NCI-H460 (cell line): ENCODE measurements at regions not wholly inside any gene's neighbourhood (a gene's known extent, or its start where the extent isn't known, plus 50 kb on each side); places are given as distances from the start of the nearest gene placed in this dataset.
A peak's percentile ranks its signal among the peaks of the same experiment; 100 is the strongest.
"Not testable (repeated sequence)": the region's sequence is repeated elsewhere in the genome, so short reads cannot be mapped to it uniquely, and the experiment has no call there.

ENCODE experiments used
- DNase-seq: peaks from one replicate; pipeline ENCODE4 v3.0.0-alpha.2; 2016; ENCODE audit warnings: low read depth; ENCODE audit errors: extremely low read depth

DNA sequence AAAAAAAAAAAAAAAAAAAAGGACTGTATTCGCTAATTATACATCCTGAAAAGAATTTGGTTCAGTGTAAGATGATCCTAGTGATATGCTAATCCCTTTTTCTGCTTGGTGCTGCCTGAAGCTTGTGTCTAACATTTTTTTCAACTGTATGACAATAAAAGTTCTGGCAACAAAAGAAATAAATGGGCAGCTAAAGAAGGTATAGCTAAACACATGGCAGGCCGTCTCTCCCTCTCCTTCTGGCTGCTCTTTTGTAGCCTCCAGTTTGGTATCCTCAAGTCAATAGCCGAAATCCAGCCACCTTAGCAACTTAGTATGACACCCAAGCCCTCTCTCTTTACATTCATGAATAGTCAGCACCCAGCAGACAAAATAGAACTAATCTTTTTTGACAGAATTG lies 198.3 kb upstream of the OTX2 start:
- no peak for DNase-seq

DNA sequence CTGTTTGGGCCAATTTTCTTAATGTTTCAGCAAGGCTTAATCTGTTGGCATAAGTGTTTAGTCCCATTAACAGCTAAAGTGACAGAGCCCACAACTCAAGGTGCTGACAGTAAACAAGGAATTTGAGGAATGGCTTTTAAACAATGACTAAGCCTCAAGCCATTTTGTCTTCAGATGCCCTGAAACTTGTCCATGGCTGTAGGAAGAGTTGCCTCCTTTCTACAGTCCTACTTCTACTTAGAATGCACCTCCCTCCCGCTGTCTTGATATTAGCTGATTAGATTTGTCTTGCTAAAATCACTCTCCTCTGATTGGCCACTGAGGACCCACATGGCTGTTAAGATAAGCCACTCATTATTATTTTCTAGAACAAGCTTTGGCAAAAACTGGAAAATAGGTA lies 188.4 kb upstream of the OTX2 start:
- DNase-seq: no peak

DNA sequence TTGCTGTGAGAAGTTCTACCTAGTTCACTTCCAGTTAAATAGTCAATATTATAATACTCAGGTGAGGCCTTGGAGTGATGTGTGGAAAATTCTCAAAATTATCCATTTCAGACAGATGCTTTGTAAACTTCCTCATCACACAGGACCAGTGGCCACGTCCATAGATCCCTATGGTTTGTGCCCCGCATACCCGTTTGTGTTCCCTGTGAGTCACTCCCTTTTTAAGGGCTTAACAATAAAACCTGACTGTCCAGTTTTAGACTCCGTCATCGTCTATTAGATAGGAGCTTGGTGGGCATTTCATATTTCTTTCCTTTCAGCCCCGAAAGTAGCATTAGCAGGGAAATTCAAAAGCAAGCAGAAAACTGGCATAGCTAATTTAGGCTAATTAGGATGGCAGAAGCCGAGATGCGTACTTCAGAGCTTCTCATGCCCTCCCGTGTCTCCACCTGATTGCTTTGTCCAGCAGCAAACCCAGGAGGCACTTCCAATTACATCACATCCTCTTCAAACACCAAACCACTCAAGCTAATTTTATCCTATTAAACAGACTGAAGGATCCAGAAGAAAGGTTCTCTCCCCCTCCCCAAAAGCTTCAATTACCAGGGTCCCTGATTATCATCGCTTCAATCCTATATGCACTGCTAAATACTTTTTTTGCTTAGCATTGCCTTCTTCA lies 186.6 kb upstream of the OTX2 start:
- no peak for DNase-seq

DNA sequence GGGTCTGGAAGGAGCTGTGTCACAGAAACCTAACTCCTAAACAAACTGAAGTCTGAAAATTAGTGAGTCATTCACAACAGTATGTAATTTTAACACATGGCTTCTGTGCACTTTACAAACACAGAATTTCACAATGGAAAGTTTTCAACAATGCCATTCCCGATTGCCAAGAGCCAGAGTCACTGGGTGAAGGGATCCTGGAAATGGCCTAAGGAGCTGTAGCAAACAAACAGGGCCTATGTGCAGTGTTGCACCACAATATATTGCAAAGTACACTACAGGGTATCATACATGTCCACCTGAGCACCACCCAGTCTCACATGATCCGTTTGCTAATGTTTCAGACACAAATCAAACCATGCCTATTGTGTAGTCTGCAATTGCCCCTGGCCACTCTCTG lies 184.7 kb upstream of the OTX2 start:
- peak; percentile 46 for DNase-seq

DNA sequence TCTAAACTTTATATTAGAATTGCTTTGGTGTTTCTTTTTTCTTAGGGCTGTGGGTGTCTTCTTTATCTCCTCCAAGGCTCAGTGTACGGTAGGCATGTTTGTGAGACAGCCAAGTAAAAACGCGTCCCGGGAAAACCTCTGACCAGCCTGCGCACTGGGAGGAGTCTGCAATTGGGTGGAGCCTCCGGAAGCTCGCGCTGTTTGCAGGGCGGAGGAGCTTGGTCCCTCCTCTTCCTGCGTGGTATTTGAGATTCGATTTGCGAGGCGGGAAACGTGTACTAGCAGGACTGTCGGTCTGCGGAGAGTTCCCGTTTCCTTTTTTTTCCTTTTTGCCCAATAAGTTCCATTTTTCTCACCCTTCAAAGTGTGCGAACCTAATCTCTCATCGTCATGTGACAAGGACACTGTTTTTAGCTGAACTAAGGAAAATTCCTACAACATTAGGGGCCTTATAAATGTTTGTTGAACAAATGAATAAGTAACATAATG lies 182.1 kb upstream of the OTX2 start:
- no peak for DNase-seq

DNA sequence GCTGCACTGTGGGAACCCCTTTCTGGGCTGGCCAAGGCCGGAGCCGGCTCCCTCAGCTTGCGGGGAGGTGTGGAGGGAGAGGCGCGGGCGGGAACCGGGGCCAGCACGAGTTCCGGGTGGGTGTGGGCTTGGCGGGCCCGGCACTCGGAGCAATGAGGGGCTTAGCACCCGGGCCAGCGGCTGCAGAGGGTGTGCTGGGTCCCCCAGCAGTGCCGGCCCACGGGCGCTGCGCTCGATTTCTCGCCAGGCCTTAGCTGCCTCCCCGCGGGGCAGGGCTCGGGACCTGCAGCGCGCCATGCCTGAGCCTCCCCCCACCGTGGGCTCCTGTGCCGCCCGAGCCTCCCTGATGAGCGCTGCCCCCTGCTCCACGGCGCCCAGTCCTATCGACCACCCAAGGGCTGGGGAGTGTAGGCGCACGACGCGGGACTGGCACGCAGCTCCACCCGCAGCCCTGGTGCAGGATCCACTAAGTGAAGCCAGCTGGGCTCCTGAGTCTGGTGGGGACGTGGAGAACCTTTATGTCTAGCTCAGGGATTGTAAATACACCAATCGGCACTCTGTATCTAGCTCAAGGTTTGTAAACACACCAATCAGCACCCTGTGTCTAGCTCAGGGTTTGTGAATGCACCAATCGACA lies 180.8 kb upstream of the OTX2 start:
- DNase-seq: not testable (repeated sequence)

DNA sequence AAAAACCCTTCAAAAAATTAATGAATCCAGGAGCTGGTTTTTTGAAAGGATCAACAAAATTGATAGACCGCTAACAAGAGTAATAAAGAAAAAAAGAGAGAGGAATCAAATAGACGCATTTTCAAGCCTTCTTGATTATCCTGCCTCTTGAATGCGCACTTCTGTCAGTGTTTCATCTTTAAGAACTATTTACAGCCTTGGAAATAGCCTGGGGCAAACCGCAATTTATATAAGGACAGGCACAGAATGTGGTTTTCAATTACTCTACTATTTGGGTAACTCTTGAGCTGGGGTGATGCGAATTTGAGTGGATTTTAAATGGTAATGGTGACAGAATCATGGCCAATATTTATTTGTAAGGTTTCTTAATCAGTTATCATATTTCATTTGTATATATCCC lies 179.1 kb upstream of the OTX2 start:
- DNase-seq: no peak

DNA sequence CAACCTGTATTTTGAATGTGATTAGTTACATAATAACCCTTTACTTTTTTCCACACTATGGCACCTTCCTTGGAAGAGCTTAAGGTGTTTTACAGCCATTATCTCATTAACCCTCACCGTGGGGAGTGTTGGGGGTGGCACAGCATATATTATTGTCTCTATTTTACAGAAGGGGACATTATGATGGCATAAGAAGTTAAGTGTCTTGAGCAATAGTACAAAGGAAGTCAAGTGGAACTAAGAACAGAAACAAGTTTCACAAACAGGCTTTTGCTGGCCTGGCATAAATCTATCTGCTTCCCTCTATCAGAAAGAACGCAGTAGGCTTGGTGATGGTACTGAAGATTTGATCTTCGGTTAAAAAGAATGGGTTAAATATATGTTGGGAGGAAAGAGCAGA lies 169.7 kb upstream of the OTX2 start:
- no peak for DNase-seq

DNA sequence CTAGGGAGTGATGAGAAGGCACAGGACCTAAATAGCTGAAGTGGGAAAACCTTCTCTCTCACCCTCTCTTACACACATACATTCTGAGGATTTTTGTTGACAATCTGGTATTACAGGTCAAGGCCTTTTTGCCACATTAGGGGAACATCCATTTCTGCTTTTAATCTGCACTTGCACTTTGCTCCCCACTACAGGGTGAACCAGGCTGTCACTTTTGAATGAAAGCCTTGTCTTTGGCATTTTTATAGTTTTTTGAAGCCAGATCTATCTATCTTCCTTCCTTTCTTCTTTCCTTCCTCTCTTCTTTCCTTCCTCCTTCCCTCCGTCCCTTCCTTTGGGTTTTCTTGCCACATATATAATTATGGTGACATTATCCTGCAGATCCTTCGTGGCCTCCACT lies 165.9 kb upstream of the OTX2 start:
- DNase-seq: no peak

DNA sequence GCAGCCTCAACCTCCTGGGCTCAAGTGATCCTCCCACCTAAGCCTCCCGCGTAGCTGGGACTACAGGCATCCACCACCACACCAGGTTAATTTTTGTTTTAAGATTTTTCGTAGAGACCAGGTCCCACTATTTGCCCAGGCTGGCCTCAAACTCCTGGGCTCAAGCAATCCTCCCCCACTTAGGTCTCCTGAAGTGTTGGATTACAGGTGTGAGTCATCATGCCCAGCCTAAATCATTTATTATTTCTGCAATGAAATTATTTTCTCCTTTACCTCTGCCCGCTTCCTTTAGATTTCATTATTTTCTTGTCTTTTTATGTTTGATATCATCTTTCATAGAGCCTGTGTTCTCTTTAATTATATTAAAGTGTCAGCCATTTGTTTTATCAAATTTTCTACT lies 165.2 kb upstream of the OTX2 start:
- DNase-seq: no peak

DNA sequence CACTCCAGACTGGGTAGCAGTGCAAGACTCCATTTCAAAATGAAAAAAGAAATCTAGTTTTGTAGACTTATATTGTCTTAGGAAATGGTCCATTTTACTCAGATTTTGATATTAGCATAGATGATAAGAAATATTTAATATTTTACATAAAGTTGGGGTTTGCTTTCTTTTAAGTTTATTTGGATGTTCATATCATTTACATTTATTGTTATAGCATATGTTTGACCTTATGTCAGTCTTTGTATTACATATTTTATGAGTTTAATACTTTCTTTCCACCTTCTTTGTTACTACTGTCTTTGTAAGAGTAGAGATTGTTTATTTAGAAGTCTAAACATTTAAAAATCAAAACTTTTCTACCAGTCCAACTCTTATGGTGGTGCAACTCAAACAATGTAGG lies 162.7 kb upstream of the OTX2 start:
- no peak for DNase-seq

DNA sequence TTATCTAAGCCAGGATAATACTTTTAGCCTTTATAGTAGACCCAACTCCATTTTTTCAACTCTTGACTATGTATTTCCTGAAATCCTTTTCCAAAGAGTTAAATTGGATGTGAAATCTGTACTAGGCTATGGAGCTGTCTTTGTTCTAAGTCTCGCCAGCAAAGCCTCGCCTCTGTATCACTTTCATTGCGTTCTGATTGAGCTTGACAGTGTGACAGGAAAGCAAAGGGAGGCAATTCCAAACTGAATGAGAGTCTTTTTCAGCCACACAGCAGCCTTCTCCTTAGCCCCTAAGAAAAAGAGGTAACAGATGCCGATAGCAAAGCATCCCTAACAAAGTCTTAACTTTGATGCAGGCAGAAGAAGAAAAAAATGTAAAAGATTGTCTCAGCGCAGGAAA lies 154.6 kb upstream of the OTX2 start:
- no peak for DNase-seq

DNA sequence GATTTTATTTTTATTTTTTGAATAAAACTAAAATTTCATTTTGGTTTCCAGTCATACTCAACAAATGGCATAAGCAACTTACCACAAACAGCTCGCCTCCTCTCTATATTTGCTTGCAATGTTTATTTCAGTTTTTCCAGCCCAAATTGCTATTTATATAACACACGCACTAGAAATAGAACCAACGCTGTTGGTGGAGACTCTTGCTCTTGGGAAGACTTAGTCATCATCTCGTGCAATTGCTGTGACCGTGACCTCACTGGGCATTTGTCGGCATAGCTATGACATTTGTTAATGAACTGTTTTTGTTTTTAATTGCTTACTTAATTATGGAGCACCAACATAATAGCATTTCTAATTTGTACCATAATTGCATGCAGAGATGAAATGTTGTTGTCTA lies 153.1 kb upstream of the OTX2 start:
- DNase-seq: no peak

DNA sequence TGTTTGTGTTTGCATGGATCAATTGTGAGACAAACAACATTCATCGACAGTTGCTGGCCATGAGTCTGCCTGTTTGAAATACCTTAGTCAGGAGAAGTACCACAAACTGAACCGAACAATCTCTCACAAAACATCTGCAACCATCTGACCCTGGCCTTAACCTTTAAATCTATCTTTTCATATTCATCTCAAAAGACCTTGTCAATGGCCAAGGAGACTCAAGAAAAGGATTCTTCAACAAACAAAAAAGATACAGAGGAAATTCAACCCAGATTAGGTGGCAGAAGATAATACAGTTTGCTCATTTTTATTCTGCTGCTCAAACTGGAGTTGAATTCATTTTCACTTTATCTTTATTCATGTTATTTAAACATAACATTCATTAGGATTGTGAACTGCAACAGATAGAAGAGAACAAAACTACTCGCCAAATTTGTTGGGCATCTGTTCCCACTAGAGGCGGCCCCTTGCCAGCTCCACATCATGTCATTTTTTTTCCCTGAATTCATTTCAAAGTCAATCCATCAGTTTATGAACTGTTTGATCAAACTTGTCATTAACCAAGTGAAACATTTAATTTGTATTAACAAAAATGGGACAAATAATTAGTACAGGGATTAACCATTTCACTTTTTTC lies 152.3 kb upstream of the OTX2 start:
- DNase-seq: no peak

DNA sequence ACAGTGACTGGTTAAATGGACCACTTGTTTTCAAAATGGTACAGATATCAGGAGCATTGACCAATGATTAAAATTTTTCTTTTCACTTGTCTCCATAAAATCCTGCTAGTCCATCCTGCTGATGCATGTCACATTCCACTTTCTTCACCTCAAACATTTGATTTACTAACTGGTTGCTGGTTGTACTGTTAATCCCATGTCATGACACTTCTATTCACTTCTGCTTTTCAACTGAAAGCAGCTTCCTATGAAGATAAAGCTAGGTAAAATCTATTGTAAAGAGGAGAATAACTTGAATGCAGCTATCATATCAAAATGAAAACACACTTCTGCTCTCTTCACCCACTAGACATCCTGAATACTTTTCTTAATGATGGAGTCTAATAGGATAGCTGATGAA lies 149.6 kb upstream of the OTX2 start:
- no peak for DNase-seq

DNA sequence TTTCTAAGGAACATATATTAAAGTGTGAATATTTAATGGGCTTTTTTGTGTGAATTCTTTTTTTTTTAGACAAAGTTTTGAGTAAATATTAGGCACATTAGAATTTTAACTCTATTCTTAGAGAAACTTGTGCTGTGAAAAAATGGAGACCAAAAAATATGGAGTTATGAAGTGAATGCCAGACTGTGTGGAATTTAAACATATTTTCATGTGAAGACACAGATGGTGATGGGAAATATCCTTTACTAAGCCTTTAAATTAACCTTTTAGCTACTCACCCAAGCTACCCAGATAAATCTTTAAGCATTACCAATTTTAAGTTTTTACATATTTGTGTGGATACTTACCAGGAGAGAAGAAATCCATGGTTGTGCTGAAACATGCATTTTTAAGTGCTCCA lies 148.8 kb upstream of the OTX2 start:
- DNase-seq: no peak

DNA sequence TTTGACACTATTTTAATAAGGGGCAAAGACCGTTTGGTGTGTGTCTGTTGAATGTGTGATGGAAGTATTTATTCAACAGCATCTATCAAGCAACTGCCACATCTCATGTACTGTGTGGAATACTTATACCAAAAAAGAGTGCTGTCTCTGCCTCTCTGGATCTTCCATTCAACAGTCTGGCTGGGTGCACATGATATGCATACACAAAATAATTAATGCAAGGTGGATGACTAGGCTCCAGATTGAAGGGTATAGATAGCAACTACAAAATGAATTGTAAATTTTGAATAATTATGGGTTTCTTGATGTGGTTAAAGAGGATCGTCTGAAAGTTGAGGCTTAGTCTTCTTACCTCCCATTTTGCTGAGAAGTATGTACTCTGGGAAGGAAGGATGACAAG lies 145.9 kb upstream of the OTX2 start:
- DNase-seq: no peak

DNA sequence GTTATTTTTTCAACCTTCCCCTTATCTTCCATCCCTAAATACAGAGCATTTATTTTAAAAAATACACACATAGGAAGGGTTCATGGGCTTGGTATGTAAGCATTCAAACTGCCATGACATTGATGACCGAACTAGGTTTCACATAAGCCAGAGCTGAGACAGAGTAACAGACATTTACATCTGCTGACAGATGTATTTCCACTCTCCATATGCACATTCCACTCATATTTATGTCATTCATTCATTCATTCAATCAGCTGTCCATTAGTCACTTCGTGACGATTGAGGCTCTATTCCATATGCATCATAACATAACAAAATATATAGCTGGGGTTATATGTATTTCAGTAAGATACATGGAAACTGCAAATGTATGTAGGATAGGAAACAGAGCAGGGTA lies 145.5 kb upstream of the OTX2 start:
- DNase-seq: no peak

DNA sequence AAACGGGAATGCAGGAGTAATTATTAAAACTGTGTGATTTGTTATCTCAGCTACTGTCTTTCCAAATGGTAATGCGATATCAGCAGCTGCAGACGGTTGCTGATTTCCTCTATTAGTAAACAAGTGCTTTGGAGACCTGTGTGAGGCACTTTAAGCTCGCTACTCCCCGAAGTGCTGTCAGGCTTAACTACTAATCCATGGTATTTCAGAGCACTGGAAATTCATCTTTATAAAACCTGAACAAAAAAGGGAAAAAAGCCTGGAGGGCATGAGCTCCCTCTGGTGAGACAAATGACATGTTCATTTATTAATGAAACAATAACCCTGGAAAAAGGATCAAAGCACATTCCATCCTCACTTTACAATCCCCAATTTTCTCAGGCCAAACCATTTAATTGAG lies 143.6 kb upstream of the OTX2 start:
- DNase-seq: no peak

DNA sequence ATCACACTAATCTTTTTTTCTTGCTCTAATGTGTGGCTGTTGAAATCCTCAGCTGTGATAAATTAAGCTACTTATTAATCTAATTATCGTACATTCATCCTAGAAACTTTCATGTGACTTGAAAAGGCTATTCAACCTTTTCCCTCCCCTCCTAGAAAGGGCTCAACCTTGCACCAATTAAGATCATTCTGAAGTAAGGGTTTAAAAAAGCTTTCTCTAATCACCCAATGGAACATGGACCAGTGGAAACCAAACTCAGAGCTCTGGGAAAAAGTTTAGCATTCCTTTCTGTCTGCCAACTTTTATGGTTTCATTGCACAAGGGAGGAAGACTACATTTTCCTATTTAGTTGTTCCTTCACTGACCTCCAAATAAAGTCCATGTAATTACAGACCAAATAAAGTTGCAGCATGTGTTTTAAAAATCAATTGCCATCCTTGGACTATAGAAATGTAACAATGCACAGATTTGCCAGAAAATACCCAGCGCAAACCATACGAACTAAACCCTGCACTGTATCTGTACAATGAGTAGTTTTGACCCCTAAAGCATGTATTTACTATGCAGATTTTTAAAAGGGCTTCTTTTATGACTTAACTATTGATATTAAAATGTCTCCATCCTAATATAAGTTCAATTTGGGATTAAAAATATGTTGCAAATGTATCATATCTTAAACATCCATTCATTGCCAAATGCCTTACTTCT lies 142.6 kb upstream of the OTX2 start:
- DNase-seq: no peak

DNA sequence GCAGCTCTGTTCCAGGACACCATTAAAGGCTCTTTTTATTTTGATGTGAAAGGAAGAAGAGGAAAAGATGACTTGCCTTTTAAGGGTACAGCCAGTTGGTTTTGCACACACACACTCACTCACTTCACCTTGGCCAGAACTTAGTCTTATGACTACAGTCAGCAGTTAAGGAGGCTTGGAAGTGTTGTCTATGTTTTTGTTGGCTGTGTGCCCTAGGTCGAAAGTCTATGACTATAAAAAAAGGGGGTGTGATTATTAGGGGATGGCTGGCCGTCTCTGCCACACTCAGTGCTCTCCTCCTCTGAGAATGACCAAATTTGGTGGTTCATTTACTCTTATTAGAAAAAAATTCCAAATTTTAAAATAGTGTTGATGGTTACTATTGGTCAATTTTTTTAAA lies 139.5 kb upstream of the OTX2 start:
- no peak for DNase-seq

DNA sequence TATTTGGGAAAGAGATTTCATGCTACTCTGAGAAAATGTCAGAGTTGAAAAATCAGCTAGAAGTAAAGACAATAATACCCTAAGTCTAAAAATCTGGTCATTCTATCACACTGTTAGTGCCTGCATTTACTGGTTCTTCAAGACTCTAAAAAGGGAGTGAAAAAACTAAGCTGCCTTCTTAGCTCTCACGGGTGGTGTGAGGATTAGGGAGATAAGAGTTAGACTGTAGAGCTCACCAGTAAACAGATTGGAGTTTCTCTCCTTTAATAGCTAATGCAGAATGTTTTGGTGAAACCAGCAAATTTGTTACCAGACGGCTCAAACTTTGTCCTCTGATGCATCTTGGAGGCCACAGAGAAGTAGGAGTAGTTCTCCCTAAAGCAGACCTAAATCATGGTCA lies 135.0 kb upstream of the OTX2 start:
- DNase-seq: no peak
